ENCODE measurements at regions not wholly inside any gene's neighbourhood (a gene's known extent, or its start where the extent isn't known, plus 50 kb on each side); places are given as distances from the start of the nearest gene placed in this dataset.

DNA sequence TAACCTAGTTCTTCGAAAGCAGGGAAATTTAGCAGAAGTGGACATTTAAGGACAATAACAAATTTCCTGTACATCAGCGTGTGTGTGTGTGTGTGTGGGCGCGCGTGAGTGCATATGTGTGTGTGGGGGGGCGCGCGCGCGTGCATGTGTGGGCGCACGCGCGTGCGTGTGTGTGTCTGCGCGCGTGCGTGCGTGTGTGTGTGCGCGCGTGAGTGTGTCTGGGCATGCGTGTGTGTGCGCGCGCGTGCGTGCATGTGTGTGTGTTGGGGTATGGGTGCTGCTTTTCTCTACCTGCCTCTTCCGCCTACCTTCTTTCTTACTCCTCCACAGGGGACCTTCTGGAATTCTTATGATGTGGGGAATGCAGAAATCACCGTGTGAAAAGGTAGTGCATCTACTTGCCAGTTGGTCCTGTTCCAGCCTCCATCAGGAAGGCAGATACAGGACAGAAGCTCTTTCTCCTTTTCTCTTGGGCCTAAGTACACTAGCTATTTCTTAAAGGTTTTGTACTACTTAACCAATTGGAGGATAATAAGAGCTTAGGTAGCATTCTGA is 165.4 kb upstream of the KCNK2 start:
- no peak for TF ChIP-seq POLR2A (IDR thresholded peaks at IDR 0.05)
- no peak for TF ChIP-seq POLR2AphosphoS5 (IDR thresholded peaks at IDR 0.05)

Measured in breast epithelium (tissue), 3 donors.